HG02885 (cell line): ENCODE measurements at regions not wholly inside any gene's neighbourhood (a gene's known extent, or its start where the extent isn't known, plus 50 kb on each side); places are given as distances from the start of the nearest gene placed in this dataset.
A peak's percentile ranks its signal among the peaks of the same experiment; 100 is the strongest.

ENCODE experiments used
- ATAC-seq: cut with Tn5 transposase; IDR thresholded peaks from one replicate; pipeline ENCODE4 v1.9.1; 2021; ENCODE audit warnings: mild to moderate bottlenecking; ENCODE audit not compliant: unreplicated experiment, poor library complexity

DNA sequence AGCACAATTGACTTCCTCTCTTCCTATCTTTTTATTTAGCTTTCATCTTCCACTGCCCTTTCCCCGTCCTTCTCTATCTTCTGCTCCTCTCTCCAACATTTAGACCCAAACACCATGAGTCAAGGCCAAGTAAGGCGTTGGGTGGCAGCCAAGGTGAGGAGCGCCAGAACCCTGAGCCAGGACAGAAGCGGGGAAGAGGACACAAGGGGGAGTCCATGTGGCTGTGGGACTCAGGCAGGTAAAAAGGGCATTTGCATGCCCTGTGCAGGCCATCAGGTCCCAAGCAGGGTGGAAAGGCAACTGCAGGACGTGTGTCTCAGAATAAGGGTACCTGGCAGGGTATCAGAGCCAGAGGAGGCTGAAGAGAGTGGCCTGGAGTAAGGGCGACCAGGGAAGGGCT is 192.4 kb upstream of the PFKP start:
- ATAC-seq, result no peak

DNA sequence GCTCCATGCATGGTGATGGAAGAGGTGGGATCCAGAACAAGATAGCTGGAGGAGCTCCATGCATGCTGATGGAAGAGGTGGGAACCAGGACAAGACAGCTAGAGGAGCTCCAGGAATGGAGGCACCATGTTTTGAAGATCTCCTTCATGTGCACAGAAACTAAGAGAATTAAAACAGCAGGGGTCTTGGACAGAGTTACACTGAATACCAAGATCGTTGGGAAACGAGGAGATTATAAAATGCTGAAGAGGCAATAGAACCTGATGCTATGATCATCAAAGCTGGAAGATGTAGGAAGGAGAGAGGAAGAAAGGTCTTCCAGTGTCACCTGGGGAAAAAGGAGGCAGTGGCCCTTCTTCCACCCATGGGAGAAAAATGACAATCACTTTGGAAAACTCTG is 193.6 kb upstream of the PFKP start:
- no peak for ATAC-seq

DNA sequence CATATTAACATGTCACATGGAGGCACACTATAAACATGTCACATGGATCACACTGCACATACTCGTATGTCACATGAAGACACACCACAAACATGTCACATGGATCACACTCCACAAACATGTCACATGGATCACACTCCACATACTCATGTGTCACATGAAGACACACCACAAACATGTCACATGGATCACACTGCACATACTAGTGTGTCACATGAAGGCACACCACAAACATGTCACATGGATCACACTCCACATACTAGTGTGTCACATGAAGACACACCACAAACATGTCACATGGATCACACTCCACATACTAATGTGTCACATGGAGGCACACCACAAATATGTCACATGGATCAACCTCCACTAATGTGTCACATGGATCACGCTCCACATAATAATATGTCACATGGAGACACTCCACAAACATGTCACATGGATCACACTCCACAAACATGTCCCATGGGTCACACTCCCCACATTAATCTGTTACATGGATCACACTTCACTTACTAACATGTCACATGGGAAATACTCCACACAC is 195.6 kb upstream of the PFKP start:
- ATAC-seq, result no peak

DNA sequence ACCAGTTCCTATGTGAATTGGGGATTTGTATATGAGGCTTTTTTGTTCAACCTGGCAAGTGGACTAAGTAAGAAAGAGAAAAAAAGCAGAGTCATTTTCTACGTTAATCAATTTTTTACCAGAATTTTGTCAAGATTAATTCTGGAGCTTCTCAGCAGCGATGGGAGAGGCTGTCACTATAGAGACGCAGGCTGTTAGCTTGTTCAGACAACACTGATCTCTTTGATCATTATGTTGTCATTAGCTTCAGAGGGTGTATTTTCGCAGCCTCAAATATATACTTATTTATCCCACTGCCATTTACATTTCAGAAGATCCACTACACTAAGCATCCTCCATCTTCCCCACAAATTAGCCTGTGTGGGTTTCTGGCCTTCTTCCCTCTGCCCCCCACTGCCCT is 196.7 kb upstream of the PFKP start:
- no peak for ATAC-seq

DNA sequence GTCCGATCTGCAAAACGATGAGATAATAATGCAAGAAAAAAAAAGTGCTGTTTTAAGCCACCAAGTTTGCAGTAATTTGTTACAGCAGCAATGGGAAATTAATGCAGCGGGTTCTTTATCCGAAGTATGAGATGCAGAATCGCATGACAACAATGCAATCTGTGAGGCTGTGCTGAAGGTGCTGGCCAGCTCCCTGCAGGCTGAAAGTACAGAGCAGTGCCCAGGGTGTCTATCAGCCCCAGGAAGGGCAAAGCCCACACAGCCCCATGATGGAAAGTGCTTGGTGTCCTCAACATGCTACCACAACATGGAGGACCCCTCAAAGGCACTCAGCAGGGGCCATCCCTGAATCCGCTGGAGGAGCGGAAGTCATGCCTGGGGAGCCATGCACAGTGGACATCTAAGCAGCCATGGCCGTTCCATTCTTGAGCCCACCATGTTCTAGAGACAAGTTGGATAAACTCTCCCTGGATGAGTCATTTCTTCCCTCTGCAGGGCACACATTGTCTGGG is 199.5 kb upstream of the PFKP start:
- no peak for ATAC-seq

DNA sequence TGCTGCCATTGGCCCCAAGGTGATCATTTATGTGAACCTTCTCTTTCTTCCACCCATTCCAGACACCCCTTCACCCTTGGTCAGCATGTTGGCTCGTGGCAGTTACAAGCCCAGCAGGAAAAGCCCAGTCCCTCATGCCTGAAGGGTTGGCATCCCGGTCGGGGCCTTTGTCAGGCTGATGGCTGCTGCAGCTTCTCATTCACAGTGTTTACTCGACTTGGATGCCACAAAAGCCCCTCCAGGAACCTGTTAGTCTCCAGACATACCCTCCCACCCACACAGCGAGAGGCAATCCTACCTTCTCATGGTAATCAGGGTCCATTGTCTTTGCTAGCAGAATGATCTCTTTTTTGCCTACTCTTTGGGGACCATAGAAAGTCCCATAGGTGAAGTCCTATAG is 200.8 kb upstream of the PFKP start:
- no peak for ATAC-seq

DNA sequence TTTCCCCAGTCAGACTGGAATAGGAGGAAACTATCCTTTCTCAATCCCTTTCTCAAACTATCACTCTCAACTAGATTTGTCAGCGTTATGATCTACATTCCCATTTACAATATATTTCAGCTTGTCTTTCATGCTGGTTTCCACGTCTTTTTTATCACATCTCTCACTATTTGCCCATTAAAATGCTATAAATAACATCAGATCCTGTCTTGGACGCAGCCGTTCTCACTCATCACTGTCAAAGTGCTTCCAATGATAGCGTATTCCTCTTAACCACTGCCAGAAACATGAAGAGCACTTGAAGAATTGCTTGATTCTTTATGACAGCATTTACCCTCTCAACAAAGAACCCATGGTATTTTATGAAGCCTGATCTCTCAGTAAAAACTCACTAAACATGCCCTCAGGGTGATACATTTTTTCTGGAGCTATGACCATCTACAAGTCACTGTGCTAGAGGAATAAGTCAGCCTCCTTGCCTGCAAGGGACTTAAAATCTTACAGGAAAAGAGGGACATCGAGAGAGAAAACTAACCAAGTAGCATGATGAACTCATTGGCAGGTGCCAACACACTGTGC is 205.6 kb upstream of the PFKP start:
- no peak for ATAC-seq

DNA sequence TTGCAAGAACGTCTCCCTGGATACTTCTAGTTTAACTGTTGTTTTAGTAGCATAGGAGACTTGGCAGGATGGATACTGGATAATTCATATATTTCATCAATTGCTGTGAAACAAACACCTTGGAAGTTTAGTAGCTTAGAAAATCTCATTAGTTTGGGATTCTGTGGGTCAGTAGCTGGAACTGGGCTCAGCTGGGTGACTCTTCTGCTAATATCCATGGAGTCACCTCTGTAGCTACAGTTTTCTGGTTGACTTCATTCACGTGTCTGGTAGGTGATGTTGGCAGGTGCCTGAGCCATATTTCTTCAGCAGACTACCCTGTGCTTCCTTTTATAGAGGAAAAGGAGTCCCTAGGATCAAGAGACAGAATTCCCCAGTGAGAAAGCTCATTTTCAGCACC is 208.9 kb upstream of the PFKP start:
- ATAC-seq, result no peak

DNA sequence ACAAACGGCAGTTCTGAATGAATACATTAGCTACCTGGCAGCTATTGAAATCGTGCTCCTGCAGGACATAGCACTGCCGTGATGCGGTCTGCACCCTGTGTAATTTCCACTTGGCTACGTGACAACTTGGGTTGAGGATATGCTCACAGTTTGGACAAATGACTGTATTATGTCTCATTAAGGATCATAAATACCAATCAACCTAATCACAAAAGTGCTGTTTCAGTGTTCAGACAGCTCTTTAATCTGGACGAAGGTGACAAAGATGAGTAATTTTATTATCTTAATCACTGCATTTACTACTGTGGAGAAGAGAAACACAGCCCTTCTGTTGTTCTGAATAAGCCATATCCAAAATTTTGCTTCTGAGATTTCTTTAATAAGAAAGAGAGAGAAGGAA is 210.8 kb upstream of the PFKP start:
- ATAC-seq, result no peak

DNA sequence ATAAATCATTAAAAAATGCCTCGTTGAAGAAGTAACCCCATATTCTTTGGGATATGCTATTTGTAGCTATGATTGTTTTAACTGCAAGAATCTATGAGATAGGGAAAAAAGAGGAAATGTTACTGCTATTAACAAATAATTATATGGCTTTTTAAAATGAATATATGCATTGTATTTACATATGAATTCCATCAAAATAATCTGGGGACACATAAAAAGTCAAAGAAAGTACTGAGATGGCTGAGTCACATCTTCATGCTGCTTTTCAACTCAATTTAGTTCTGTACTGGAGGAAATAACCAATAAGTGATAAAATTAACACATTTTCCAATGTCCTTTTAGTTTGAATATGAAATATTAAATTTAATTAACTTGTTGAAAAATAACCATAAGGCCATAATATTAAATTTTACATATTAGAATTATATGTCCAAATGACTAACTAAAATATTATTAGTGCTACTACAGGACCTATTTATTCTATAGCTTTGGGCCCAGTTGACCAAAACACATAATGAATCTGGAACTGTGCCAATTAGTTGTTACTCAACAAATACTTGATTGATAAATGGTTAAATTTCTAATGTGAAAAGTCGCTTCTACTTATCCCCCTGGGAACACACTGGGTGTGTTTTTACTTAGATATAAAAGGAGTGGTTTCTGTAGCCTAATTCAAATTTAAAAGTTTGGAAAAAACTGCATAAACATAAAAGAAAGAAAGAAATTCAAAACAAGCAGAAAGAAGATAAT is 214.6 kb upstream of the PFKP start:
- no peak for ATAC-seq

DNA sequence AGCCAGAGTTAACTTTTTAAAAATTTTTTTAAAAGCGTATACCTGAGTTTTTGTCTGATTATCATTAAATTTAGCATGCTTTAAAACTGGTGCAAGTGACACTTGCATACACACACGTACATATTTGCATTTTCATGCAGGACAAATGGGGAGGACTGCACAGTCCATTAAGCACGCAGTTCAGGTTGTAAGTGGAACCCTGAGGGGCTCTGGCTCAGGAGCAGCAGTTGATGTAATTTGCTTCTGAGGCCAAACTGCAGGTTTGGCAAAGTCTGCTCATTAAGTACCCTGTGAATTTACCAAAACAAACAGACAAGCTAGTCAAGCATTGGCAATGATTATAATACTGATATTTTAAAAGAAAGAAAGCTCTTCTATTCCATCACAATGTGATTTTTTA is 215.8 kb upstream of the PFKP start:
- ATAC-seq, result no peak

DNA sequence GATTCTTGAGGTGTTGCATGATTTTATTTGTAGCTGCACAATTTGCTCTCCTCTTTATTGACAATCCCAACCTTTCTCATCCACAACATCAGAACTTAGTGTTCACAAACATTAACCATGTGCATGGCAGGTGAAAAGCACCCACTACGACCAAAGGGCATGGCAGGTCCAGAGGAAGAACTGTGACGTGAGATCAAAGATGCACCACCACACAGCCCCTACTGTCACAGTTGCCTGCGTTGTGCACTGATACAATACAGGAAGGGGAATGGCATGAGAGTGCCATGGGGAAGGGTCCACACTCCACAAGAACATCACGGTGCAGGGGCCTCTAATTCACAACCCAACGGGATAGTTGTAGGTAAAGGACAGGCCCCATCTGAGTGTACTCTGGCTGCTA is 217.1 kb upstream of the PFKP start:
- no peak for ATAC-seq

DNA sequence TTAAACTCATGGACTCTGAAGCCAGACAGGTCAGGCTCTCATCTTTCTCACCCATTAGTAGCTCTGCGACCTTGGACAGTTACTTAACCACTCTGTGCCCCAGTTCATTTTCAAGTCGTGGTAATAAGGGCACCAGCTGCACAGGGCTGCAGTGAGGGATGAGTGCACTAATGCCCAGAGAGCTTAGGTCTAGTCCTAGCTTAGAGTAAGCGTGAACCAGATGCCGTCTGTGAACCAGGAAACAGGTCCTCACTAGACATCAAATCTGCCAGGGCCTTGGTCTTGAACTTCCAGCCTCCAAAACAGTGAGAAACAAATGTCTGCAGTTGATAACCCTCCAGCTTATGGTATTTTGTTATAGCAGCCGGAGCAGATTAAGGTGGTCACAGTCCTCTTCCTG is 222.4 kb upstream of the PFKP start:
- no peak for ATAC-seq

DNA sequence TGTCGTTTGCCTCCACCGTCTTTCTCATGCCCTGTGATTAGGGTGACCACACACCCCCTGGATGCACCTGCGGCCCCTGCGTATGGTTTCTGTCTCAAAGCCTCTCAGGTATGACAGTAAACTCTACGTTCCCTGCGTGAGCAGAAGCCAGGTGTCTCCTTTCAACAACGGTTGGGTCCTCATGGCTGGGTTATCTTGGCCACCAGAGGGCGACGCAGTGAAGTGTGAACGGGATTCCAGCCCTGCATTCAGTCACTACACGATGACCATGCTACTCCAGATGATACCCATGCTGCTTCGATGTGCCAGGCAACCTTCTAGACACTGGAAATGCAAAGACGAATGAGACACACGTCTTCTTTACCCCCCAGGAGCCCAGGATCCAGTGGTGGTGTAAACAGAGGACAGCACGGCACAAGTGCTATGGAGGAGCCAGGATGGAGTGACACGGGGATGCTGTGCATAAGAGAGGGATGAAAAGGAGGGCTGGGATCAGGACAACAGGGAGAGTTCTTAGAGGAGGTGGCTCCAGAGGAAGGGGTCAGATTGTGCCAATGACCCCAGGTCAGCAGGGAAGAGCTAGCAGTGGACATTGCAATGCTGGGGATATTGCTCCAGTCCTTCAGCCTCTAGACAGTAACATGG is 228.1 kb upstream of the PFKP start:
- ATAC-seq, result peak; percentile 57

DNA sequence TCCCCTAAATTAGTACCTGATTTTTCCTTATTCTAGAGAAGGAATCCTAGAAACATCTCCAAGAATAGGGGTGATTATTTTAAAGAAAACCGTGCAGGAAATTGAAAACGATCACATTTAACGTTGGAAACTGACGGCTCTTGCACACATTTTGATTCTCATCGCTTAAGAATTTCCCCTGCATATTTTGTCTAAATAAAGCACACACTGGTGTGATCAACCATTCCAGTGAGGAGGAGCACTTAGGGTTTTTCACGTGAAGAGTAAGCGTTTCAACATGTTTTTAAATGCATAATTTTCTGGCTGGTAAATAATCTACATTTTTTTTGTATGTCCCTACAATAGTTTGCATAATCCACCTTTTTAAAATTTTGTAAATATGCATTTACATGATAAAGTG is 229.7 kb upstream of the PFKP start:
- no peak for ATAC-seq

DNA sequence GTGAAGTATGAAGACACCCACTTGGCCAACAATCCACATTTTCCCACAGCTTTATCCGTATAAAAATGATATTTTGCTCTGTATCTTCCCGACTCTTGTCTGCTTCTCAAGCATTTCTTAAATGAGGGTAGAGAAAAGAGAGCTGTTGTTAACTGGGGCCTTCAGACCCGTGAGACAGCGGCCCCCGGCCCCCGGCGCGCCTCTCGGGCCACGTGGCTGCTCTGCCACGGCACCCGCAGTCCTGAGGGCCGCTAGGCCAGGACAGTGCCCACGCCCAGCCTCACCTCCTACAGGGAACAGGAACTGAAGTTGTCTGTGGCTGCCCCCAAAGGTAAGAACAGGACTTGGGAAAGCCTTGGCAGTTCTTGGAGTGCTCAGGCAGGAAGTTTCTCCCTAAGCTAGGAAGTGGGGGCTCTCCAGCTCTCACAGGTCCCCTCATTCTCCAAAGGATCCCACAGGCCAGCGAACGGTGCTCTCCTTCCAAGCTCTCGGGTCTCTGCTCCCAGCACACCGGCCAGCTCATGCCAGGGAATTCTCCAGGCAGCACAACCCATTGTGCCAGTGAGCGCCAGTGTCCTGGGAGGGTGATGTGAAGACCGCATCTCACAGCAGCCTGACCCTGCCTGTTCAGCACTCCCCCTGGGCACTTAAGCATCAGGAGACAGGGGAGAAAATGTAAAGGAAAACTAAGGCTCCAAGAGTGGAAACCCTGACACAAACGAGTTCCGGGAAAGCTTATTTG is 230.3 kb upstream of the PFKP start:
- ATAC-seq, result no peak

DNA sequence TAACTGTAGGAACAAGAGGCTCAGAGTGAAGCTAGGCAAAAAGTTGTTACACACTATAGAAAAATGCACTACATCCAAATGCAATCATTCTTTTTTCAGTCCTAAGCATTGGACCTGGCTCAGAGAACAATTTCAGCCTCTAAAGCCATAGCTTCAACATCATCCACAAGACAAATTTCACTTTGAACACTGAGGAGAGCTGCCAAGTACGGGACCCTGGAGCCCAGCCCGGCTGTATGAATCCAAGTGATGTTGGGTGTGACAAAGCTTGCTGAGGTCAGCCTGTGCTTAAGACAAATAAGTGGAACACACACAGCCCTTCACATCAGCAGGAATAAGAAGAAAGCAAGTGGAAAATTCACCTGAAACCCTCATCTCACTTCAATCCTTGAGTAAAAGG is 233.1 kb upstream of the PFKP start:
- ATAC-seq, result no peak

DNA sequence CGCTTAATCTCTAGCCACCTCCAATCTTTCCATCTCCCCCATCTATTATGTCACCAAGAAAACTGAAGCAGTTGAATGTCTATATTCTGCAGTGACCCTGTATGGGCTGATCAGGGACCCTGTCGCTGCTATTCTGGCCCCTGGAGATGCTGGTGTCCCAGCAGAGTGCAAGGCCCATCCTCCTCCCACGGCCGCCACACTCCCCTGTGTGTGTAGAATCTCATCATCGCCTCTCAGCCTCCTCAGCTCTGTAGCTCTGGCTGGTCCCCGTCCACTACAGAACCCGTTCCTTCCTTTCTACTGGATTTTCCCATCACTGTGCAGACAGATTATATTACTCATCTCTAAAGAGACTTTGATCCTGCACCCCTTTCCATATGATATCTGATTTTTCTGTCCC is 235.8 kb upstream of the PFKP start:
- no peak for ATAC-seq

DNA sequence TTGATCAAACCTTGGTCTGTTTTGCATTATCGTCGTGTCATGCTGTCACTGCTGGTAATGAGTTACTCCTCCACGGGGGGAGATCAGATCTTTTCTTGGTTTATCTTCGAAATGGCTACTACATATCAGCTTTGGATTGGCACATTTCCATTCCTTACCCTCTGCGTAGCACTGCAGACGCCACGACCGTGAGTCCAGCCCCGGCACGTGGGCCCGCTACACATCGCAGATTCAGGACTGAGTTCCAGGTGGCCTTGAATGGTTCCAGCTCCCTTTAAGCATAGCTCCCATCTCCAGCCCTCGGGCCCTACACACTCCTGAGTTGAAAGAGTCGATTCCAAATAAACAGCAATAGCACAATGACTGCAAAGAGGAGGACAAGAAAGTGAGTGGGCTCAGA is 238.6 kb upstream of the PFKP start:
- ATAC-seq, result no peak

DNA sequence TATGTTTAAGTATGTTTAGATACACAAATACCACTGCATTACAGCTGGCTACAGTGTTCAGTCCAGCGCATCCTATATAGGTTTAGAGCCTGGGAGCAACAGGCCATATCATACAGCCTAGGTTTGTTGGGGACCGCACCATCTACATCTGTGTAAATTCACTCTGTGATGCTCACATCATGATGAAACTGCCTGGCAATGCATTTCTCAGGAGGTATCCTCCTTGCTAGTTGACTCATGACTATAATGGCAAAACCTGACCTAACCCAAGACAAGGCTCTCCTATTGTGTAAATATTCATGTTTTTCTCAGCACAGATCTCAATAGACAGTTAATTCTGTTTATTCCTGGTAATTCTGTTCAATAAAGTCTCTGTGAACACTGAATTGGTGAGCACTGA is 240.7 kb upstream of the PFKP start:
- ATAC-seq, result no peak

DNA sequence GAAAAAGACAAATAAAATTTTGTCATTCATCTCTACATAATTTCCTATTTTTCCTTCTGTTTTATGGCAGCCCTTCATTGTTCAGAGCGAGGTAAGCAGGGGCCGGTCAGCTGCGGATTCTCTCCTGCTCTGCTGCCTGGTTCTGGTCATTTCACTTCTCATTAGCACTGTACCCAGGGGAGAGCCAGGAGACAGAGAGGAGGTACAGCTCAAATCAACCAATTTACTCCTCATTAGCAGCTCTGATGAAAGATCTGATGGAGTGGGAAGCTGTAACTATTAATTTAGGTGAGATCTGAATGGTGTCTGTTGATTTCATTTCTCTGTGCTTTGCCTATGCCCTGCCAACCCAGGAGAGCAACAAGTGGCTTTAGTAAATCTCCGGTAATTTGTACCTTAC is 241.5 kb upstream of the PFKP start:
- no peak for ATAC-seq
